GM19438 (cell line): ENCODE measurements at regions not wholly inside any gene's neighbourhood (a gene's known extent, or its start where the extent isn't known, plus 50 kb on each side); places are given as distances from the start of the nearest gene placed in this dataset.

Source experiments
- ATAC-seq: cut with Tn5 transposase; IDR thresholded peaks from one replicate; pipeline ENCODE4 v1.9.1; 2021; ENCODE audit warnings: low read depth; ENCODE audit not compliant: unreplicated experiment

- ATAC-seq = no peak
Observed at GRCh38 chr10:32174349-32174893, 118.2 kb upstream of the KIF5B start.

DNA sequence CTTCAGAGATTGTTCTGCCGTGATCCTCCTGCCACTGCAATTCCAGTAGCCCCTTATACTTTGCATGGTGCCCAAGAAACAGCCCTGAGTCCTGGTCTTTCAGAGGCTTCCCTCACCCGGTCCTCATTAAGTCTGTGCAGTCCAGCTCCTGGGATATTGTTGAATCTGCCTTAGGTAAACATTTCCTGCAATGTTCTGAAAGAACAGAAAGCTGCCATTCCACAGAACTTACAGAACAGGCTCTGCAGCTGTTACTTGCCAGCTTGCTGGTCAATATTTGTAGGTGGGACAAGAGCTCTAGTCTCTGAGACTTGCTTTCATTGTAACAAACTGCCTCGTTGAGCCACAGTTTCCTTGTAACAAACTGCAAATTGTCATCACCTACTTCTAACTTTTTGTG, 115.0 kb upstream of the KIF5B start:
- ATAC-seq = no peak

DNA sequence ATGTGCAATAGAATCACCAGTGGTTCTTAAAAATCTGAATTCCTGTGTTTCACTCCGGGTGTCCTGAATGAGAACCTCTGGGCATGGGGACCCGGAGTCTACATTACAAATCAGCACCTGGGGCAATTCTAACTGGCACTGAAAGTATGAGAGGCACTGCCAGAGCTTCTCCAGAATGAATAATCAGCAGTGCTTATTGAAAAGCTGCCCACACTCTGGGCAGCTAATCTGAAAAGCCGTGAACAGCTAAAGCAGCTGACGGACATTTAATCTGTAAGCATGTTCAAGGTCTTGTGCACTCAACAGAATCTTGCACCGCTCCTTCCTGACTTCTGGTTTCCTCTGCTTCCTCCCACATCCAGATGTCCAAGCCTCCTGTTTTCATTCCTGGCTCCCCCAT, 113.3 kb upstream of the KIF5B start:
- ATAC-seq = no peak

GRCh38 chr10:32167450-32167849, 111.2 kb upstream of the KIF5B start:
- ATAC-seq = no peak

DNA sequence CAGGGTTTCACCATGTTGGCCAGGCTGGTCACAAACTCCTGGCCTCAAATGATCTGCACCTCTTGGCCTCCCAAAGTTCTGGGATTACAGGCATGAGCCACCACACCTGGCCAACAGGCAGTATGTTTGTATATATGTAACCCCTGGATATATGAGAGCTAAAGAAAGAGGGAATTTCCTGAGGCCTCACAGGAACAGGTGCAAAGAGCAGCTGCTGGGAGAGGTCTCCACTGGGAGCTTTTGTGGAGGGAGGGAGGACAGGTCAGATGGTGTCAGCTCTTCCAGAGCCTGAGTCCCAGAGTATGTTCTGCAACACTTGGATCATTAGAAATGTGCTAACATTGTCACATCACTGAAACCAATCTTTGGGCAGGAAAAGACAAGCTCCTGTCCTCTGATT, 110.1 kb upstream of the KIF5B start:
- no peak for ATAC-seq

DNA sequence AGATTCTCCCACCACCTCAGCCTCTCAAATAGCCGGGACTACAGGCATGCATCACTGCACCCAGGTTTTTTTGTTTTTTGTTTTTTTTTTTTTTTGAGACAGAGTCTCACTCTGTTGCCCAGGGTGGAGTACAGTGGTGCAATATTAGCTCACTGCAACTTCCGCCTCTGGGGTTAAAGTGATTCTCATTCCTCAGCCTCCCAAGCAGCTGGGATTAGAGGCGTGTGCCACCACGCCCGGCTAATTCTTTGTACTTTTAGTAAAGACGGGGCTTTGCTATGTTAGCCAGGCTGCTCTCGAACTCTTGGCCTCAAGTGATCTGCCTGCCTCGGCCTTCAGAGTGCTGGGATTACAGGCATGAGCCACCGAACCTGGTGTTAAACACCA, 107.5 kb upstream of the KIF5B start:
- ATAC-seq = no peak

DNA sequence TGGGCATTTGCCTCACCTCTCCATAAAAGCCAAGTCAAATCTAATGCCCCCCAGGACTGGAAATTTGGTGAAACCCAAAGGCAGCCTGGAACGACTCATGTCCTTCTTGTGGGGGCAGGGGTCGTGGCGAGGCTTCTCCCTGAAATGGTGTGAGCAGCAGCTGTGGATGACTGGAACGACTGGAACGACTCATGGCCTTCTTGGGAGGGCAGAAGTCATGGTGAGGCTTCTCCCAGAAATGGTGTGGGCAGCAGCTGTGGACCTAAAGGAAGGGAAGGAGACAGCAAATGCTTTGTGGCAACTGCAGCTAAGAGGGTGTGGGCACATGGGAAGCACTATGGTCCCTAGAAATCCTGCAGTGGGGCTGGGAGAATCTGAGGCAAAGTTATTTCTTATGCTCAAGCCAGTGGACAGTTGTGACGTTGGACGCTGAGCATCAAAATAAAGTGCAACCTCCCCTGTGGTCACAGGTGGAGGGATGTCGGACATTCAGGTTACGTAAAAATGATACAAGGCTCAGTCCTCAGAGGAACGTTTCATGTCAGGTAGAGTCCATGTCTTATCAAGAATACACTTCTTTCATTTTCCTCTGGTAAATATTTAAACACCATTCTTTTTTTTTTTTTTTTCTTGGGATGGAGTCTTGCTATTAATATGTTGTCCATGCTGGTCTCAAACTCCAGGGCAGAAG, 107.0 kb upstream of the KIF5B start:
- no peak for ATAC-seq

DNA sequence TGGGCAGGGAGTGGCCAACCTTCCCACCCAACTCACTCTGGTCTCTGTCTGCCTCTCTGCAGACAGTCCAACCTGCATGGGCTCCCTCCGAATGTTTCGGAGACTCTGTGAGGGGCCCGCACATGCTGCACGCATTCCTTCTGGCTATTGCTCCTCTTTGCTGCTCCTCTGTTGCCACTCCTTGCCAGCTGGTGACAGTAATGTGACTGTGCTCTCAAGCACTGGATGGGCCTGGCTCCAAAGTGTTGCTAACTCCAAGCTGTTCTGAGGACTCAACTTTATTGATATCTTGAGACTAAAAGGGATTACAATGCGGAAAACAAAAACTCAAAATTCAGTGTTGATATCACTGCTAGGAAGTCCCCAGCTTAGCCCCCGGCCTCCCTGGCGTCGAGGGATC, 105.4 kb upstream of the KIF5B start:
- no peak for ATAC-seq

DNA sequence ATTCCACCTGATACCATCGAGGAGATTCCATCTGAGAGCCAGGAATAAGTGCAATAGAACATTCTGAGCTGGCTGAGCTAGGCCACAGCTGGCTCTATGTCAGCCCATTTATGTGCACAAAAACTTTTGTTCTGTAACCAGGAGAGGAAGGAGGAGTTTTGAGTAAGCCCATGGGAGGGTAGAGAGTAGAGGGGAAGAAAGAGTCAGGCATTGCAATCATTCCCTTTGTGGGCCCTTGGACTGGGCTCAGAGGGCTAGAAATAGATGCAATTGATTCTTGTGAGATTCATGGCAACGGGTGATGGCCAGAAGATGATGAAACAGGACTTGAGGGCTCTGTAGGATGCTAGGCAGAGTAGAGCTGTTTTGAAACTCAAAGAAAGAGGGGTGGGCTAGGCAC, 104.6 kb upstream of the KIF5B start:
- no peak for ATAC-seq

DNA sequence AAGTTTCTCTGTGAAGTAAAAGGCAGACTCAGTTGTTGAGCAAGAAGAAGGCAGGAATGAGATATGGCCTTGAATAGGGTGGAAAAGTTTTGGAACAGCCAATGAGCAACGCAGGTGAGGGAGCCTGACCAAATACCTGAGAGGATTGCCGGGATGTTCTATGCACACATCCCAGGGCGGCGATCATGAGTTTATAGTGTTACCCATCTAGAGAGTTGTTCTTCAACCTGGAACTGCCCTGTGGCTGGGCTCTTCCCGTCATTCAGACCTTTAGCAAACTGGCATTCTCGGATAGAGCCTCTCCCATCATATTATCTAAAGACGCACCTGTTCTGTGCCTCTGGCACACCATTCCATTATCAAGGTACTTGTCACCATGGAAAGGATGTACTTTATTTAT, 103.0 kb upstream of the KIF5B start:
- ATAC-seq = no peak

DNA sequence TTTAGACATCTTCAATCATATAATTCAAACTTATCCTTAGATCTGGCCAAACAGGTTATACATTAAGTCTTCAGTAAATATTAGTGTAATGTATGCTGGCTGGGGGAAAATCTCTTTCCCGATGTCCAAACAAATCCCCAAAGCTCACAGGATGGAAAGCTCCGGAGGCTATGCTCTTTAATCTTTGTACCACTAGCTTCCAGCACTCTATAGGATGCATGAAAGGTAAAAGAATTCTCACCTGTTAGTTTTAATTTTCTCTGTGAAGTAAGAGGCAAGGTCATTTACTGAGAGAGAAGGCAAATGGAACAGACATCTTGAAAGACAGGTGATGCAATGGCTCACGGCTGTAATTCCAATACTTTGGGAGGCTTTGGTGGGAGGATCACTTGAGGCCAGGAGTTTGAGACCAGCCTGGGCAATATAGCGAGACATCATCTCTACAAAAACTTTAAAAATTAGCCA, 99.8 kb upstream of the KIF5B start:
- ATAC-seq = no peak

- no peak for ATAC-seq
Observed at GRCh38 chr10:32155075-32155516, 98.9 kb upstream of the KIF5B start.

GRCh38 chr10:32153931-32154330, 97.7 kb upstream of the KIF5B start:
- no peak for ATAC-seq

GRCh38 chr10:32153252-32153651, 97.0 kb upstream of the KIF5B start:
- ATAC-seq = no peak

- no peak for ATAC-seq
Observed at GRCh38 chr10:32151871-32152270, 95.6 kb upstream of the KIF5B start.

GRCh38 chr10:32150532-32151101, 94.4 kb upstream of the KIF5B start:
- no peak for ATAC-seq

GRCh38 chr10:32149252-32149955, 93.2 kb upstream of the KIF5B start:
- ATAC-seq = peak; percentile 95

DNA sequence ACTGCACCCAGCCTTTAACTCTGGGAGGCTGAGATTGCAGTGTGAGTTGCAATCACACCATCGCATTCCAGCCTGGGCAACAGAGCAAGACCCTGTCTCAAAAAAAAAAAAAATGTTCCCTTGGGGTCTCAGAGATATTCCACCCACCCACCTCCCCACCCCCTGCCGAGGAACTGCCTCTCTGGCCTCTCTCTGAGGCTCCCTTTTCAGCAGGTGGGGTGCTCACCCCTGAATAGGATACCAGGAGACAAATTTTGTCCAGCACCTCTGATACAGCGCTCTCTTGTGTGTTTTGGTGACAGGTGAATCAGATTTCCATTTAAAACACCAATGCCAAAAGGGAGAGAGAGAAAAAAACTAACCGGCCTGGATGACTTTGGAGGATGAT, 92.6 kb upstream of the KIF5B start:
- peak; percentile 29 for ATAC-seq

DNA sequence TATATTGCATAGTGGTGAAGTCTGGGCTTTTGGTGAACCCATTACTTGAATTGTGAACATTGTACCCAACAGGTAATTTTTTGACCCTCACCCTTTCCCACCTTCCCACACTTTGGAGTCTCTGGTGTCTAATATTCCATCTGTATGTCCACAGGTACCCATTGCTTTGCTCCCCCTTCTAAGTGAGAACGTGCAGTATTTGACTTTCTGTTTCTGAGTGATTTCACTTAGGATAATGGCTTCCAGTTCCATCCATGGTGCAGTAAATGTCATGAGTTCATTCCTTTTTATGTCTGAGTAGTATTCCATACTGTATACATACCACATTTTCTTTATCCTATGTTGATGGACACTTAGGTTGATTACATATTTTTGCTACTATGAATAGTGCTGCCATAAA, 91.5 kb upstream of the KIF5B start:
- no peak for ATAC-seq

GRCh38 chr10:32146166-32146565, 89.9 kb upstream of the KIF5B start:
- ATAC-seq = no peak

DNA sequence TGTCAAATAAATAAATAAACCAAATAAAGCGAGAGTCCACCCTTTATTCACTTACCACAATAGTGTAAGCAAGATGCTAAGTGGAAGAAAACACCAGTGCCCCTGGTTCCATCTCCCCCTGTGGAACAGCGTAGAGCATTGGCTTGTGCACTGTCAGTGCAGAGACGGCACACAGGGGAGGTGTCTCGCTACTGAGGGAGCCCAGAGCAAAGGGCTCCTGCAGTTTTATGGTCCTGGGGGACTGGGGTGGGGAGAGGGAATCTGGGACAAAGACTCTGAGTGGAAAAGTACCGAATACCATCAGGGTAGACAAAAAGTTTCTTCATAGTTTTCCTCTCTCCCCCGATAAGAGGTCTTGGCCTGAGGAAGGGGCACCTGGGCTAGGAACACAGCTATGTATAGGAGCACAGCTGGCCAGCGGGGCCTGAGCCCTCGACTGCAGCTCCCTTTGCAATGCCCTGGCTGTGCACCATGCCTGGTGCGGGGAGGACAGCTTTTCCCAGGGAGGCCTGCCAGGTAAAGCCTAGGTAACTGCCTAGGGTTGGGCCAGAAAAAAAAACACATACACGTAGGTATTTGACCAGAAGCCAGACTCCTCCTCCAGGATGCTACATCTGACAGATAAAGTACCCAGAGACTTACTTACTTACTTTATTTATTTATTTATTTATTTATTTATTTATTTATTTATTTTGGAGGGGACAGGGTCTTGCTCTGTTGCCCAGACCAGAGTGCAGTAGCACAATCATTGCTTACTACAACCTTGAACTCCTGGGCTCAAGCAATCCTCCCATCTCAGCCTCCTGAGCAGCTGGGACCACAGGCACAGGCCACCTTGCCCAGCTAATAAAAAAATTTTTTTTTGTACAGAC, 88.8 kb upstream of the KIF5B start:
- no peak for ATAC-seq
